Liver (tissue), 8 donors: ENCODE measurements at regions not wholly inside any gene's neighbourhood (a gene's known extent, or its start where the extent isn't known, plus 50 kb on each side); places are given as distances from the start of the nearest gene placed in this dataset.

Experiments used
- DNase-seq: peaks from one replicate; pipeline ENCODE4 v3.0.0-alpha.2; 2017; ENCODE audit warnings: low spot score
- H3K27ac ChIP-seq, 2 donors: one replicate each; pipeline ENCODE4 v1.7.0; 2013; ENCODE audit warnings: inconsistent platforms in 2 of 2, low read length in 2 of 2, control low read depth in 1 of 2, low read depth in 1 of 2, mild to moderate bottlenecking in 1 of 2
- H3K27me3 ChIP-seq, 4 donors: one replicate each; pipeline versions ENCODE4 v1.6.1 to v1.7.0; 2013; ENCODE audit warnings: low read length in 3 of 4, inconsistent platforms in 1 of 4, mild to moderate bottlenecking in 1 of 4, moderate library complexity in 1 of 4; ENCODE audit not compliant: control insufficient read depth in 4 of 4, insufficient read depth in 4 of 4
- H3K36me3 ChIP-seq, 4 donors: one replicate each; pipeline versions ENCODE4 v1.6.1 to v1.7.0; 2013; ENCODE audit warnings: low read length in 3 of 4, mild to moderate bottlenecking in 3 of 4, low read depth in 1 of 4, moderate library complexity in 1 of 4; ENCODE audit not compliant: control insufficient read depth in 4 of 4, insufficient read depth in 3 of 4
- H3K4me1 ChIP-seq, 4 donors: one replicate each; pipeline versions ENCODE4 v1.6.1 to v1.7.0; 2013; ENCODE audit warnings: low read length in 3 of 4, mild to moderate bottlenecking in 3 of 4, moderate library complexity in 1 of 4; ENCODE audit not compliant: control insufficient read depth in 4 of 4, insufficient read depth in 4 of 4
- H3K4me3 ChIP-seq, 3 donors: one replicate each; pipeline versions ENCODE4 v1.6.1 to v1.7.0; 2013; ENCODE audit warnings: low read length in 3 of 3, control low read depth in 1 of 3, low read depth in 1 of 3, mild to moderate bottlenecking in 1 of 3
- H3K9ac ChIP-seq, 2 donors: one replicate each; pipeline ENCODE4 v1.7.0; 2013; ENCODE audit warnings: low read length in 2 of 2, mild to moderate bottlenecking in 2 of 2, moderate library complexity in 2 of 2, control low read depth in 1 of 2, low read depth in 1 of 2
- H3K9me3 ChIP-seq, 4 donors: one replicate each; pipeline versions ENCODE4 v1.6.1 to v1.7.0; 2013; ENCODE audit warnings: low read length in 3 of 4; ENCODE audit not compliant: control insufficient read depth in 4 of 4
- ATF3 ChIP-seq: IDR thresholded peaks from 2 replicates; pipeline ENCODE4 v1.6.1; 2016; ENCODE audit warnings: antibody characterized with exemption
- CTCF ChIP-seq: fragments of 150-350 bp; IDR thresholded peaks from 2 replicates; pipeline ENCODE4 v1.5.1; 2017; ENCODE audit warnings: improper control_type of control experiment, low read depth, low read length; ENCODE audit not compliant: missing input control
- EGR1 ChIP-seq, 2 donors: IDR thresholded peaks; 2 replicates each; pipeline ENCODE4 v1.6.1; 2016 to 2018; ENCODE audit warnings: antibody characterized with exemption in 2 of 2, low read depth in 2 of 2
- FOXA1 ChIP-seq: IDR thresholded peaks from 2 replicates; pipeline ENCODE4 v1.6.1; 2016; ENCODE audit warnings: antibody characterized with exemption
- FOXA2 ChIP-seq: IDR thresholded peaks from 2 replicates; pipeline ENCODE4 v1.6.1; 2016; ENCODE audit warnings: antibody characterized with exemption
- GABPA ChIP-seq, 2 donors: IDR thresholded peaks in 1 of 2; conservative IDR thresholded peaks in 1 of 2; 2 replicates each; pipeline ENCODE4 v1.6.1; 2016; ENCODE audit warnings: antibody characterized with exemption in 2 of 2, mild to moderate bottlenecking in 1 of 2, moderate library complexity in 1 of 2
- HNF4A ChIP-seq, 2 donors: conservative IDR thresholded peaks; 2 replicates each; pipeline ENCODE4 v1.6.1; 2016; ENCODE audit warnings: antibody characterized with exemption in 2 of 2, mild to moderate bottlenecking in 2 of 2
- HNF4G ChIP-seq: IDR thresholded peaks from 2 replicates; pipeline ENCODE4 v1.6.1; 2016; ENCODE audit warnings: antibody characterized with exemption
- JUND ChIP-seq, 2 donors: IDR thresholded peaks; 2 replicates each; pipeline ENCODE4 v1.6.1; 2016; ENCODE audit warnings: antibody characterized with exemption in 2 of 2
- MAX ChIP-seq: IDR thresholded peaks from 2 replicates; pipeline ENCODE4 v1.6.1; 2016; ENCODE audit warnings: antibody characterized with exemption
- NR2F2 ChIP-seq: IDR thresholded peaks from 2 replicates; pipeline ENCODE4 v1.6.1; 2016; ENCODE audit warnings: antibody characterized with exemption
- RAD21 ChIP-seq, 2 donors: IDR thresholded peaks; 2 replicates each; pipeline ENCODE4 v1.6.1; 2016; ENCODE audit warnings: antibody characterized with exemption in 2 of 2, mild to moderate bottlenecking in 2 of 2
- REST ChIP-seq: IDR thresholded peaks from 2 replicates; pipeline ENCODE4 v1.6.1; 2016; ENCODE audit warnings: antibody characterized with exemption, mild to moderate bottlenecking
- RXRA ChIP-seq, 2 donors: IDR thresholded peaks; 2 replicates each; pipeline ENCODE4 v1.6.1; 2017 to 2018; ENCODE audit warnings: antibody characterized with exemption in 2 of 2, mild to moderate bottlenecking in 1 of 2
- SP1 ChIP-seq: IDR thresholded peaks from 2 replicates; pipeline ENCODE4 v1.6.1; 2018; ENCODE audit warnings: antibody characterized with exemption, mild to moderate bottlenecking
- TAF1 ChIP-seq: conservative IDR thresholded peaks from 2 replicates; pipeline ENCODE4 v1.6.1; 2016; ENCODE audit warnings: antibody characterized with exemption, mild to moderate bottlenecking
- YY1 ChIP-seq: IDR thresholded peaks from 2 replicates; pipeline ENCODE4 v1.6.1; 2016; ENCODE audit warnings: antibody characterized with exemption, mild to moderate bottlenecking
- ZBTB33 ChIP-seq: IDR thresholded peaks from 2 replicates; pipeline ENCODE4 v1.6.1; 2016; ENCODE audit warnings: antibody characterized with exemption
- WGBS: extraction: QIAGEN DNeasy Blood & Tissue Kit; methylation state at CpG from one replicate; pipeline ENCODE4 v1.1.7; 2013; 5-methylcytosine and 5-hydroxymethylcytosine counted together
- donor health status: healthy.
- donor health status: healthy.
- donor health status: healthy.
- donor health status: healthy.
- donor health status: healthy.

GRCh38 chr6:166861304-166861703 is 95.0 kb downstream of the RNASET2 start:
- H3K9ac ChIP-seq = no peak overlapping the region
- H3K27me3 ChIP-seq = no peaks in the 10 kb centered on the region
- H3K27ac ChIP-seq = no peak overlapping the region
- no peak for TF ChIP-seq FOXA2
- TF ChIP-seq CTCF = no peak
- TF ChIP-seq ZBTB33 = no peak
- no peak for TF ChIP-seq YY1
- TF ChIP-seq RAD21 (IDR thresholded peaks at IDR 0.05) = no peak
- no peak for TF ChIP-seq JUND (IDR thresholded peaks at IDR 0.05)
- no peak for TF ChIP-seq EGR1 (IDR thresholded peaks at IDR 0.05; ENCODE audit: low read depth in 2 of 2)
- TF ChIP-seq SP1 = no peak
- TF ChIP-seq TAF1 = no peak
- no peak for TF ChIP-seq GABPA (IDR thresholded peaks at IDR 0.05 in 1 of 2, conservative IDR thresholded peaks at IDR 0.05 in 1 of 2)
- TF ChIP-seq ATF3 = no peak
- no peak for TF ChIP-seq NR2F2
- TF ChIP-seq FOXA1 = no peak
- TF ChIP-seq HNF4G = no peak
- TF ChIP-seq MAX = no peak
- TF ChIP-seq REST = no peak
- no peak for TF ChIP-seq RXRA (IDR thresholded peaks at IDR 0.05)
- TF ChIP-seq HNF4A (conservative IDR thresholded peaks at IDR 0.05) = no peak
- H3K4me1 ChIP-seq = peaks cover 4 to 13% (median 7%) of the 10 kb centered on the region in 4 donors
- no peak for DNase-seq
- WGBS = 63% methylated on average over 5 of the region's 5 CpGs
- H3K36me3 ChIP-seq = no peaks in the 10 kb centered on the region
- H3K9me3 ChIP-seq = no peaks in the 10 kb centered on the region
- H3K4me3 ChIP-seq = no peak overlapping the region
